PFSK-1 (cell line): ENCODE measurements at regions not wholly inside any gene's neighbourhood (a gene's known extent, or its start where the extent isn't known, plus 50 kb on each side); places are given as distances from the start of the nearest gene placed in this dataset.

Experiments used
- FOXP2 ChIP-seq: optimal IDR thresholded peaks from 2 replicates; pipeline ENCODE3; 2011; ENCODE audit warnings: borderline replicate concordance, control low read depth, inconsistent platforms; ENCODE audit not compliant: insufficient read depth; ENCODE audit errors: extremely low read length, extremely low read depth
- POLR2AphosphoS5 ChIP-seq: IDR thresholded peaks from 2 replicates; pipeline ENCODE4 v1.6.1; 2012; ENCODE audit warnings: low read depth, mild to moderate bottlenecking, control low read depth, low read length, moderate library complexity
- REST ChIP-seq, 2 experiments: IDR thresholded peaks; 2 replicates each; pipeline versions ENCODE4 v1.6.1 to v1.8.0; 2011 to 2012; ENCODE audit warnings: low read depth in 2 of 2, low read length in 2 of 2, control low read depth in 1 of 2, inconsistent platforms in 1 of 2, mild to moderate bottlenecking in 1 of 2, moderate library complexity in 1 of 2; ENCODE audit not compliant: insufficient read depth in 1 of 2
- SIN3A ChIP-seq: IDR thresholded peaks from 2 replicates; pipeline ENCODE4 v1.6.1; 2012; ENCODE audit warnings: mild to moderate bottlenecking, low read length, moderate library complexity, borderline replicate concordance; ENCODE audit not compliant: insufficient read depth
- TAF1 ChIP-seq: IDR thresholded peaks from 2 replicates; pipeline ENCODE4 v1.6.1; 2012; ENCODE audit warnings: low read length, control low read depth, borderline replicate concordance; ENCODE audit not compliant: insufficient read depth

- TF ChIP-seq TAF1 (no peak), SIN3A (no peak), REST (IDR thresholded peaks at IDR 0.05; ENCODE audit: insufficient read depth in 1 of 2, low read depth in 2 of 2, low read length in 2 of 2) (no peak), POLR2AphosphoS5 (no peak), FOXP2 (no peak)
These were observed 632.0 kb upstream of the TENM3 start for GRCh38 chr4:181611033-181611711.

DNA sequence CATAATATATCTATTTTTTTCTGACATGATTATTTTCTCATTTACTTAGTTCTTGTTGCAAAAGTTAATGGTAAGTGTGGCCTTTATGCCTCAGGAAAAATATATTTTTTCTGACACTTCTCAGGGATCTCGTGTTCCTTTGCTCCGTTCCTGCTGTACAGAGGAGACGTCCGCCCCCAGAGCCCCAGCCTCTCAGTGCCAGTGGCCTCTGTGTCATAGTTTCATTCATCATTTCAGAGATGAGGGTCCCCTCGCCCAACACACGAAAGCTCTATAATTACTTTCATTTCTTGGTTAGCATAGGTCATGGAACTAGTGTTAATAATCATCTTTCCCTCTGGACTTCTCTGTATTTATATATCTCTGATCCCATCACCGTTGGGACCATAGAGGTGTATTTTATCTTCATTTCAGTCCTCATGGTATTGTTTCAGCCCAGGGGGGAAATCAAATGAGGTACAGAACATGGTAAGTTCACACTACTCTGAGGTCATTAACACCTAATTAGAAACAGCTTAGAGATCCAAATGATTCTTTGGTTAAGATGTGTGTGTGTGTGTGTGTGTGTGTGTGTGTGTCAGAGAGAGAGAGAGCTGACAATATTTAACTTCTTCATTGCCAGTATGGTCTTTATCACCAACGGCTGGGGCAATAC lies 631.1 kb upstream of the TENM3 start:
- TF ChIP-seq POLR2AphosphoS5 (no peak), REST (IDR thresholded peaks at IDR 0.05; ENCODE audit: insufficient read depth in 1 of 2, low read depth in 2 of 2, low read length in 2 of 2) (no peak), TAF1 (no peak), FOXP2 (no peak), SIN3A (no peak)

DNA sequence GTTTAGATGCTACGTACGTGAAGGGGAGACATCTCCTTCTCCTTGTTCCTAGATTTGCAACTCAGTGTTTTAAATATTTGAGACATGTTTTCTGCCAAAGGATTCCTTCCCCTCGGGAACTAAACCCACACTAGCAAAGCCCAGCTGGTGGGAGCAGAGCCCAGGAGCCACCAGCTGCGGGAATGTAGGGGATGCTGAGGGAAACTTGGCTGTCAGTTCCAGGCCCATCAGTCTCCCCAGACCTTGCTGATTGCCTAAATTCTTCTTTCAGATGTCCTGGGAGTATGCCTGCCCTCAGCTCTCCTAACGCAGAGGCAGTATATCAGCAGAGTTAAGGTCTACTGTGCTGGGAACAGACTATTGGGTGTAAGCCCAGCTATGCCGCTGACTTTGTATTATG lies 630.0 kb upstream of the TENM3 start:
- no peak for TF ChIP-seq REST (IDR thresholded peaks at IDR 0.05; ENCODE audit: insufficient read depth in 1 of 2, low read depth in 2 of 2, low read length in 2 of 2)
- TF ChIP-seq SIN3A, result no peak
- TF ChIP-seq TAF1, result no peak
- TF ChIP-seq FOXP2, result no peak
- no peak for TF ChIP-seq POLR2AphosphoS5

- TF ChIP-seq FOXP2, result no peak
- no peak for TF ChIP-seq SIN3A
These were observed 625.1 kb upstream of the TENM3 start for GRCh38 chr4:181618038-181618618.

GRCh38 chr4:181618896-181619295 lies 624.3 kb upstream of the TENM3 start:
- TF ChIP-seq SIN3A (no peak), POLR2AphosphoS5 (no peak), FOXP2 (no peak), REST (IDR thresholded peaks at IDR 0.05; ENCODE audit: insufficient read depth in 1 of 2, low read depth in 2 of 2, low read length in 2 of 2) (no peak), TAF1 (no peak)
